A673 (cell line): ENCODE measurements at regions not wholly inside any gene's neighbourhood (a gene's known extent, or its start where the extent isn't known, plus 50 kb on each side); places are given as distances from the start of the nearest gene placed in this dataset.

ENCODE experiments used
- CTCF ChIP-seq: fragments of 300-800, 200-600 bp; sonication (generic); conservative IDR thresholded peaks from 2 replicates; pipeline ENCODE4 v1.5.1; 2017; ENCODE audit warnings: low read depth, mild to moderate bottlenecking, antibody characterized with exemption, low read length, moderate library complexity, mixed read lengths
- EZH2 ChIP-seq: fragments of 200-600 bp; sonication (generic); IDR thresholded peaks from 2 replicates; pipeline ENCODE4 v1.6.1; 2017; ENCODE audit warnings: borderline replicate concordance, low read depth, mild to moderate bottlenecking, mixed read lengths, antibody characterized with exemption, low read length; ENCODE audit not compliant: poor library complexity, severe bottlenecking

DNA sequence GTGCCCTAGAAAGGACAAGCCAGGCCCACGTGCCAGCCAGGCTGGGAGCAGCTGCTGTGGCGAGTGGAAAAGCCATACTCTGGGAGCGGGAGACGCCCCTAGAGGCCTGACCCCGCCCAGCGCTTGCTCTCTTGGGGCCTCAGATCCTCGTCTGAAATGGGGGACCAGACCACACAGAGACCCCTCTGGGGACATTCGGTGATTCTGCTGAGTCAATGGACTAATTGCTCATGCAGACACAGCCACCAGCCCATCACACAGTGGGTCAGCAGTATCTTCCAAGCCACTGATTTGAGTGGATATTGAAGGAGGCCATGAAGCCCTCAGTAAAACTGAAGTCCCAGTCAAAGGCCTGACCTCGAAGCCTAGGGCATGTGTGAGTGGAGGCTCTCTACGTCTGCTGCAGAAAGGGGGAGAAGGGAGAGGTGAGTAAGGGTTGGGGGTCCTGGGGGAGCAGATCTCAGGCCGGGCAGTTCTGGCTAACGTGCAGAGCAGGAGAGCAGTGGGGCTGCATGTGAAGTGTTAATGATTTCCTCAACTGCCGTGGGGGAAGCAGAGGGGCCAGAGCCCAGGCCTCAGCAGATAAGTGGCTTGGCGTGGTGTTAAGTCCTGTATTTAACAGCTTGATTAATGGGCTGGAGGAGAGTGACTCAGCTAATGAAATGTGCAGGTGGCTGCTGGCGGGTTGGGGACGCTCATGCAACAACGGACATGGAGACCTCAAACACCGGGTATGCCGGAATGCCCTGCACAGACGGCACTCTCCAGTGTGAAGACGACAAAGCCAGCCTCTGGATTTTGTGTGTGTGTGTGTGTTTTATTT is 104.4 kb upstream of the TWIST2 start:
- TF ChIP-seq CTCF: no peak
- no peak for TF ChIP-seq EZH2
